Choroid plexus epithelial cell (primary cell): ENCODE measurements at regions not wholly inside any gene's neighbourhood (a gene's known extent, or its start where the extent isn't known, plus 50 kb on each side); places are given as distances from the start of the nearest gene placed in this dataset.

Experiments used
- DNase-seq: peaks from one replicate; pipeline ENCODE4 v3.0.0-alpha.2; 2010; ENCODE audit warnings: low read depth
- H3K4me3 ChIP-seq: 2 replicates; pipeline ENCODE4 v1.5.1; 2011; ENCODE audit warnings: low read depth, mild to moderate bottlenecking, control low read depth, low read length, moderate library complexity
- CTCF ChIP-seq: conservative IDR thresholded peaks from 2 replicates; pipeline ENCODE4 v1.5.1; 2011; ENCODE audit warnings: low read depth, mild to moderate bottlenecking, control low read depth, inconsistent platforms, low read length, moderate library complexity

GRCh38 chr12:114302606-114303315 is 103.2 kb downstream of the TBX5 start:
- no peak for DNase-seq
- TF ChIP-seq CTCF: no peak
- H3K4me3 ChIP-seq: no peak overlapping the region

- TF ChIP-seq CTCF: no peak
- DNase-seq: no peak
- no peak overlapping the region for H3K4me3 ChIP-seq
Observed at GRCh38 chr12:114302117-114302516, 103.8 kb downstream of the TBX5 start.

- H3K4me3 ChIP-seq: no peak overlapping the region
- no peak for DNase-seq
- TF ChIP-seq CTCF: no peak
Observed at GRCh38 chr12:114294303-114294685, 111.7 kb downstream of the TBX5 start.

GRCh38 chr12:114293571-114294302 is 112.2 kb downstream of the TBX5 start:
- no peak overlapping the region for H3K4me3 ChIP-seq
- no peak for TF ChIP-seq CTCF
- DNase-seq: no peak

- no peak overlapping the region for H3K4me3 ChIP-seq
- DNase-seq: no peak
- TF ChIP-seq CTCF: no peak
Observed at GRCh38 chr12:114293073-114293472, 112.9 kb downstream of the TBX5 start.

- TF ChIP-seq CTCF: no peak
- DNase-seq: no peak
- no peak overlapping the region for H3K4me3 ChIP-seq
Observed at GRCh38 chr12:114291389-114292060, 114.4 kb downstream of the TBX5 start.
